Upper lobe of left lung (tissue), 6 donors: ENCODE measurements at regions not wholly inside any gene's neighbourhood (a gene's known extent, or its start where the extent isn't known, plus 50 kb on each side); places are given as distances from the start of the nearest gene placed in this dataset.

Experiments used
- ATAC-seq, 2 donors: fragments of 200-7000 bp; cut with Tn5 transposase; one replicate each; pipeline ENCODE4 v1.9.1; 2022; ENCODE audit warnings: mild to moderate bottlenecking in 2 of 2, moderate library complexity in 2 of 2; ENCODE audit not compliant: low FRiP score in 2 of 2
- DNase-seq, 2 donors: peaks; one replicate each; pipeline ENCODE4 v3.0.0-alpha.2; 2019 to 2020
- H3K27ac ChIP-seq, 4 donors: fragments of 200-600 bp; sonication (generic); one replicate each; pipeline ENCODE4 v1.5.1; 2016 to 2019
- H3K27me3 ChIP-seq, 4 donors: fragments of 200-600 bp; sonication (generic); one replicate each; pipeline ENCODE4 v1.5.1; 2017 to 2019
- H3K36me3 ChIP-seq, 4 donors: fragments of 200-600 bp; sonication (generic); one replicate each; pipeline ENCODE4 v1.5.1; 2016 to 2019
- H3K4me1 ChIP-seq, 4 donors: fragments of 200-600 bp; sonication (generic); one replicate each; pipeline ENCODE4 v1.5.1; 2018 to 2019
- H3K4me3 ChIP-seq, 4 donors: fragments of 200-600 bp; sonication (generic); one replicate each; pipeline ENCODE4 v1.5.1; 2017 to 2019; ENCODE audit warnings: mild to moderate bottlenecking in 2 of 4, moderate library complexity in 1 of 4
- H3K9me3 ChIP-seq, 4 donors: fragments of 200-600 bp; sonication (generic); one replicate each; pipeline ENCODE4 v1.5.1; 2018 to 2019
- CTCF ChIP-seq, 6 experiments: fragments of 450-650 bp in 4 of 6; fragments of 200-600 bp in 2 of 6; sonication (generic) in 2 of 6; IDR thresholded peaks; one replicate each; pipeline ENCODE4 v1.5.1; 2016 to 2019; ENCODE audit warnings: antibody characterized with exemption in 6 of 6
- EP300 ChIP-seq, 4 donors: sonication (generic); formaldehyde crosslinking; IDR thresholded peaks; one replicate each; pipeline ENCODE4 v1.5.1; 2017; ENCODE audit warnings: antibody characterized with exemption in 4 of 4, control low read depth in 2 of 4
- POLR2A ChIP-seq, 4 donors: fragments of 450-650 bp; IDR thresholded peaks; one replicate each; pipeline ENCODE4 v1.5.1; 2016 to 2017; ENCODE audit warnings: antibody characterized with exemption in 4 of 4, mild to moderate bottlenecking in 2 of 4
- POLR2AphosphoS5 ChIP-seq, 2 donors: sonication (generic); formaldehyde crosslinking; IDR thresholded peaks; one replicate each; pipeline ENCODE4 v1.5.1; 2017; ENCODE audit warnings: antibody characterized with exemption in 2 of 2
- WGBS, 2 donors: methylation state at CpG; one replicate each; pipeline ENCODE4 v1.1.5; 2017 to 2018; 5-methylcytosine and 5-hydroxymethylcytosine counted together
- donor health status: DM: no; HTN: no; CAD: no; lungs with moderate emphysema.
- donor health status: DM: no; HTN: yes; CAD: no; lungs with severe emphysema.

DNA sequence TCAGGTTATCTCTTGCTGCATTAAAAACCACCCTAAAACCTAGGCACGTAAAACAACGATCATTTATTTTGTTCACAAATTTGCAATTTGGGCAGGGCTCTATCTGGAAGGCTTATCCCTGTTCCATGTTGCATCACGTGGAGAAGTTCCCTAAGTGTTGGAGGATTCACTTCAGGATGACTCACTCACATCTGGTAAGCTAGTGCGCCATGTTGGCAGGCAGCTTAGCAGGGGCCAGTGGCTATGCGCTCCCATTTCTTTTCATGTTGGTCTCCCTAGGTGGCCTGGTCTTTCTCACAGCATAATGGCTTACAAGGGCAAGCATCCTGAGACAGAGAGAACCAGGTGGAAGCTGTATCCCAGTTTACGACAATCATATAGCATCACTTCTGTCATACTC is 226.8 kb downstream of the BLID start:
- DNase-seq (no peak), ATAC-seq (no peak)
- Histone ChIP-seq H3K27me3 (no peaks in the 10 kb centered on the region), H3K27ac (no peak overlapping the region), H3K9me3 (no peaks in the 10 kb centered on the region), H3K36me3 (no peaks in the 10 kb centered on the region), H3K4me3 (no peak overlapping the region), H3K4me1 (no peaks in the 10 kb centered on the region)
- TF ChIP-seq POLR2A (IDR thresholded peaks at IDR 0.05), result no peak
- no peak for TF ChIP-seq EP300 (IDR thresholded peaks at IDR 0.05)
- TF ChIP-seq CTCF (IDR thresholded peaks at IDR 0.05), result no peak
- TF ChIP-seq POLR2AphosphoS5 (IDR thresholded peaks at IDR 0.05), result no peak
- WGBS, 2 donors, result 89 to 98% methylated on average over 6 of the region's 6 CpGs

- no peaks in the 10 kb centered on the region for H3K36me3 ChIP-seq
- WGBS, 2 donors, result 85% methylated on average over 4 of the region's 4 CpGs
- no peaks in the 10 kb centered on the region for H3K27me3 ChIP-seq
- H3K4me3 ChIP-seq, result no peak overlapping the region
- DNase-seq (no peak), ATAC-seq (no peak)
- no peak overlapping the region for H3K27ac ChIP-seq
- H3K9me3 ChIP-seq, result no peaks in the 10 kb centered on the region
- no peak for TF ChIP-seq POLR2AphosphoS5 (IDR thresholded peaks at IDR 0.05)
- TF ChIP-seq CTCF (IDR thresholded peaks at IDR 0.05), result no peak
- no peak for TF ChIP-seq EP300 (IDR thresholded peaks at IDR 0.05)
- no peak for TF ChIP-seq POLR2A (IDR thresholded peaks at IDR 0.05)
- H3K4me1 ChIP-seq, result no peaks in the 10 kb centered on the region
Observed at GRCh38 chr11:121887976-121888557, 227.9 kb downstream of the BLID start.

DNA sequence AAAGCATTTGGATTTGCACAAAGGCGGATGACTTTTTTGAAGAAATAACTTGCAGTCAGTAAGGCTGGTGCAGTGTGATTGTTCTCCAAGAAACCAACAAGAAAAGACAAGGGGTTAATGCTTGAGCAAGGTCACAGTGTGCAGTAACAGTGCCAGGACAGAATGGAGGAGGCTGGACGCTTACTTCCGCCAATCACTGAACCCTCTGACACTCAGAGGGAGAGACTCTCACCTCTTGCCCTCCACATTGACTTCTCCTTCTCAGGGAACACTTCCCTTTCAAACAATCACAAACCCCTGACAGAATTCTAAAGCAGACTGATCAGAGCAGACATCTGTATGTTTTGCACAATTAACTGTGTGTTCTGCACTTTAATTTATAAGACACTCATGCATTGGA is 228.4 kb downstream of the BLID start:
- no peaks in the 10 kb centered on the region for H3K27me3 ChIP-seq
- TF ChIP-seq POLR2A (IDR thresholded peaks at IDR 0.05), result no peak
- DNase-seq, result no peak
- peak; percentile 30 to 81 for ATAC-seq
- no peaks in the 10 kb centered on the region for H3K4me1 ChIP-seq
- no peaks in the 10 kb centered on the region for H3K36me3 ChIP-seq
- no peak overlapping the region for H3K4me3 ChIP-seq
- 54 to 61% methylated on average over 3 of the region's 3 CpGs for WGBS, 2 donors
- H3K9me3 ChIP-seq, result no peaks in the 10 kb centered on the region
- H3K27ac ChIP-seq, result no peak overlapping the region

DNA sequence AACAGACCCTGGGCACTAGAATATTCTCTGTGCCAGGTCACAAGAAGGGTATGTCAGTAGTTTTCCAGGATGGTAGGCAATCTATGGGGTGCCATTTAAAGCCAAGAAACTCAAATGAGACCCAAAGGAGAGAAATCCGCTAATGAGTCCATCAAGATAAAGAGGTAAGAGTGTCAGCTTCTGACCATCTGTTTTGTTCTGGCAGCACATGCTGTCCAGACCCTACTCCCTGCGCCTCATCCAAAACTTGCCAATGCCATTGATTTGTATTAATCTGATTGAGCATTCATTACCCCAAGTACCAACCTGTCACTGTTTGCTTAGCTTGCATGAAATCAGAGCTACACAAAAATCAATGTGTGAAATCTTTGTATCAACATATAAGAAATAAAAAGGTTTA is 229.0 kb downstream of the BLID start:
- 97 to 100% methylated on average over 2 of the region's 2 CpGs for WGBS, 2 donors
- H3K36me3 ChIP-seq, result no peaks in the 10 kb centered on the region
- ATAC-seq (no peak), DNase-seq (no peak)
- H3K27me3 ChIP-seq, result no peaks in the 10 kb centered on the region
- no peaks in the 10 kb centered on the region for H3K4me1 ChIP-seq
- H3K9me3 ChIP-seq, result no peaks in the 10 kb centered on the region
- no peak overlapping the region for H3K27ac ChIP-seq
- no peak overlapping the region for H3K4me3 ChIP-seq
- no peak for TF ChIP-seq EP300 (IDR thresholded peaks at IDR 0.05)
- TF ChIP-seq POLR2A (IDR thresholded peaks at IDR 0.05), result no peak
- no peak for TF ChIP-seq CTCF (IDR thresholded peaks at IDR 0.05)
- TF ChIP-seq POLR2AphosphoS5 (IDR thresholded peaks at IDR 0.05), result no peak

- WGBS, 2 donors, result 48 to 55% methylated on average over 8 of the region's 8 CpGs
- Histone ChIP-seq H3K4me1 (no peaks in the 10 kb centered on the region), H3K4me3 (no peak overlapping the region), H3K27me3 (no peaks in the 10 kb centered on the region), H3K9me3 (no peaks in the 10 kb centered on the region), H3K27ac (no peak overlapping the region), H3K36me3 (no peaks in the 10 kb centered on the region)
- peak in 1 of 2 donors; percentile 57 for ATAC-seq
- no peak for TF ChIP-seq CTCF (IDR thresholded peaks at IDR 0.05)
- no peak for TF ChIP-seq EP300 (IDR thresholded peaks at IDR 0.05)
- TF ChIP-seq POLR2AphosphoS5 (IDR thresholded peaks at IDR 0.05), result no peak
- TF ChIP-seq POLR2A (IDR thresholded peaks at IDR 0.05), result no peak
- no peak for DNase-seq
Observed at GRCh38 chr11:121886005-121886734, 229.8 kb downstream of the BLID start.
